BE2C (cell line): ENCODE measurements at regions not wholly inside any gene's neighbourhood (a gene's known extent, or its start where the extent isn't known, plus 50 kb on each side); places are given as distances from the start of the nearest gene placed in this dataset.

ENCODE experiments used
- DNase-seq: peaks from one replicate; pipeline ENCODE4 v3.0.0-alpha.2; 2020
- H3K27me3 ChIP-seq: fragments of 250-450 bp; sonication (Bioruptor Pico); 2 replicates; pipeline ENCODE4 v1.5.1; 2020; ENCODE audit warnings: mild to moderate bottlenecking
- H3K36me3 ChIP-seq: fragments of 250-450 bp; sonication (Bioruptor Pico); 2 replicates; pipeline ENCODE4 v1.5.1; 2020; ENCODE audit warnings: mild to moderate bottlenecking
- H3K4me1 ChIP-seq: fragments of 250-450 bp; sonication (Bioruptor Pico); 2 replicates; pipeline ENCODE4 v1.5.1; 2020
- H3K4me3 ChIP-seq: 2 replicates; pipeline ENCODE4 v1.5.1; 2011; ENCODE audit warnings: low read depth, low read length
- H3K9me3 ChIP-seq: fragments of 250-450 bp; sonication (Bioruptor Pico); 2 replicates; pipeline ENCODE4 v1.5.1; 2020
- TF ChIP-seq, protein P1 (sequence below): IDR thresholded peaks from 2 replicates; pipeline ENCODE4 v1.5.1; 2012; ENCODE audit warnings: mild to moderate bottlenecking, low read depth, low read length

DNA sequence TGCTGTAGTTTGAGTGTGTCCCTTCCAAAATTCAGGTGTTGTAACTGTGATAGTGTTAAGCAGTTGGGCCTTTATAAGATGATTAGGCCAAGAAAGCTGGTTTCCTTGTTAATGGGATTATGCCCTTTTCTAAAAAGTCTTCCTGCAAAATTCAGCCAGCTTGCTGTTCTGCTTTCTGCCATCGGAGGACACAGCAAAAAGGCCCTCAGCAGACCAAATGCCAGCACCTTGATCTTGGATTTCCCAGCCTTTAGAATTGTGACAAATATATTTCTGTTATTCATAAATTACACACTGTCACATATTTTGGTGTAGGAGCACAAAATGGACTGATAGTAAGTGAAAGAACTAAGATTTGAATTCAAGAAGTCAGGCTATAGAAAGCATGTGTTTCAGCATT lies 203.2 kb downstream of the IZUMO3 start:
- Histone ChIP-seq H3K27me3 (no peaks in the 10 kb centered on the region), H3K36me3 (no peaks in the 10 kb centered on the region), H3K9me3 (no peaks in the 10 kb centered on the region), H3K4me1 (no peaks in the 10 kb centered on the region), H3K4me3 (no peak overlapping the region)
- TF ChIP-seq, protein P1, sequence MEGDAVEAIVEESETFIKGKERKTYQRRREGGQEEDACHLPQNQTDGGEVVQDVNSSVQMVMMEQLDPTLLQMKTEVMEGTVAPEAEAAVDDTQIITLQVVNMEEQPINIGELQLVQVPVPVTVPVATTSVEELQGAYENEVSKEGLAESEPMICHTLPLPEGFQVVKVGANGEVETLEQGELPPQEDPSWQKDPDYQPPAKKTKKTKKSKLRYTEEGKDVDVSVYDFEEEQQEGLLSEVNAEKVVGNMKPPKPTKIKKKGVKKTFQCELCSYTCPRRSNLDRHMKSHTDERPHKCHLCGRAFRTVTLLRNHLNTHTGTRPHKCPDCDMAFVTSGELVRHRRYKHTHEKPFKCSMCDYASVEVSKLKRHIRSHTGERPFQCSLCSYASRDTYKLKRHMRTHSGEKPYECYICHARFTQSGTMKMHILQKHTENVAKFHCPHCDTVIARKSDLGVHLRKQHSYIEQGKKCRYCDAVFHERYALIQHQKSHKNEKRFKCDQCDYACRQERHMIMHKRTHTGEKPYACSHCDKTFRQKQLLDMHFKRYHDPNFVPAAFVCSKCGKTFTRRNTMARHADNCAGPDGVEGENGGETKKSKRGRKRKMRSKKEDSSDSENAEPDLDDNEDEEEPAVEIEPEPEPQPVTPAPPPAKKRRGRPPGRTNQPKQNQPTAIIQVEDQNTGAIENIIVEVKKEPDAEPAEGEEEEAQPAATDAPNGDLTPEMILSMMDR = no peak
- no peak for DNase-seq

GRCh38 chr9:24333629-24334028 lies 212.1 kb downstream of the IZUMO3 start:
- no peaks in the 10 kb centered on the region for H3K27me3 ChIP-seq
- H3K4me3 ChIP-seq = no peak overlapping the region
- H3K36me3 ChIP-seq = no peaks in the 10 kb centered on the region
- H3K4me1 ChIP-seq = no peaks in the 10 kb centered on the region
- H3K9me3 ChIP-seq = no peaks in the 10 kb centered on the region
- DNase-seq = no peak
- TF ChIP-seq, protein P1 = no peak

DNA sequence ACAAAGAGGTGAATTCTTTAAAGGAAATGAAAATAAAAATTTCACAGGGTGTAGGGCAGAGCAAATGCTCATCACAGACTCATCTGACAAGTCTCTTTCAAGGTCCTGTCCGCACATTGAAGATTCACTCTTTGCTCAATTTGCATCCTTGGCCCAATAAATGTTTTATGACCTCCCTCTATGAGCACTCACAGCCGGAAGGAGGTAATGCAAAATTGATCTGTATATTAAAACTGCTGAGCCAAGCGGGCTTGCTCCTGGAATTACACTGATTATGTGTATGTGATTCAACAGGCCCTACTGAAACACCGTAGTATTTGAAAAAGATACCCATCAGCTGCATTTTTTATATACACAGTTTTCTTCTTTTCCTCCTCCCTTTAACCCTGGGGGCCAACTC lies 246.8 kb downstream of the IZUMO3 start:
- TF ChIP-seq, protein P1 = no peak
- no peaks in the 10 kb centered on the region for H3K9me3 ChIP-seq
- H3K27me3 ChIP-seq = no peaks in the 10 kb centered on the region
- no peak for DNase-seq
- H3K4me3 ChIP-seq = no peak overlapping the region
- no peaks in the 10 kb centered on the region for H3K4me1 ChIP-seq
- no peaks in the 10 kb centered on the region for H3K36me3 ChIP-seq

DNA sequence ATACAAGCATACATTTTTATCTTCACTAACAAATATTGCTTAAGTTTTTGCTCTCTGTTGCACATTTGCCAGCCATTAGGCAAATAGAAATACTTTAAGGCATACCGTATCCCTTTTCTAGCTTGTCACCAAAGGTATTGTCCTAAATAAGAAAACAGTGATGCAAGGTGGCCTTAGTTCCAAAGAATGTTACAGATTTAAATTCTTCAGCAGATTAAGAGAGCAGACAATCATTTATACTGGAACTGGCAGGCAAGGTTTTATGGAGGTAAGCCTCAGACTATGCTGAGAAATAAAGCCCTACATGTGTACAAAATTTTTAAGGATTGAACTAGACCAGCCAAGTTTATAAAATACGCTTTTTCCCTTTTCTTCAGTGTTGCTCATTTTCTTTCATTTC lies 247.8 kb downstream of the IZUMO3 start:
- H3K36me3 ChIP-seq = no peaks in the 10 kb centered on the region
- no peaks in the 10 kb centered on the region for H3K4me1 ChIP-seq
- H3K4me3 ChIP-seq = no peak overlapping the region
- H3K27me3 ChIP-seq = no peaks in the 10 kb centered on the region
- TF ChIP-seq, protein P1 = no peak
- no peak for DNase-seq
- no peaks in the 10 kb centered on the region for H3K9me3 ChIP-seq

GRCh38 chr9:24296124-24296523 lies 249.6 kb downstream of the IZUMO3 start:
- H3K4me3 ChIP-seq = no peak overlapping the region
- no peaks in the 10 kb centered on the region for H3K4me1 ChIP-seq
- H3K9me3 ChIP-seq = no peaks in the 10 kb centered on the region
- no peak for DNase-seq
- TF ChIP-seq, protein P1 = no peak
- H3K27me3 ChIP-seq = no peaks in the 10 kb centered on the region
- H3K36me3 ChIP-seq = no peaks in the 10 kb centered on the region

DNA sequence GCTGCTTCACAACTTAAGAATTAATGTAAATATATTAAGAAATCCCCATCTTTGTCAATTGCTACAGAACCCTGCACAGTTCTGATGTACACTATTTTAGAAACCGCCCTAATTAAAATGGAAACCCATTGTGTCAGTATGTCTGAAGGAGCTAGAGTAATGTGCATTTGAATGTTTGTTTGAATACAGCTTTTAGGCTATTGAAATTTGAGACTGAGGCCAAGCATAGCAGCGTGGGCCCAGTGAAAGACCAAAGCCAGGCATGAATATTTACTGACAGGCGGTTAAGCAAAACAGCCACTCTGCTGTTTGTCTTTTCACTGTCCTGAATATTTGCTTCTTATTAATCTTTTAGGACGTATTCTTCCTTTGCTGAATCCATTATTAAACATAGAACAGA lies 252.3 kb downstream of the IZUMO3 start:
- no peak for DNase-seq
- no peaks in the 10 kb centered on the region for H3K27me3 ChIP-seq
- no peaks in the 10 kb centered on the region for H3K36me3 ChIP-seq
- no peaks in the 10 kb centered on the region for H3K9me3 ChIP-seq
- H3K4me1 ChIP-seq = no peaks in the 10 kb centered on the region
- no peak overlapping the region for H3K4me3 ChIP-seq
- TF ChIP-seq, protein P1 = no peak
